HUDEP-2 (cell line): ENCODE measurements at regions not wholly inside any gene's neighbourhood (a gene's known extent, or its start where the extent isn't known, plus 50 kb on each side); places are given as distances from the start of the nearest gene placed in this dataset.

Experiments used
- DNase-seq, 76 experiments: peaks; one replicate each; lab custom pipeline; 2025; ENCODE audit not compliant: unreplicated experiment in 76 of 76; lab: John Stamatoyannopoulos, UW

DNA sequence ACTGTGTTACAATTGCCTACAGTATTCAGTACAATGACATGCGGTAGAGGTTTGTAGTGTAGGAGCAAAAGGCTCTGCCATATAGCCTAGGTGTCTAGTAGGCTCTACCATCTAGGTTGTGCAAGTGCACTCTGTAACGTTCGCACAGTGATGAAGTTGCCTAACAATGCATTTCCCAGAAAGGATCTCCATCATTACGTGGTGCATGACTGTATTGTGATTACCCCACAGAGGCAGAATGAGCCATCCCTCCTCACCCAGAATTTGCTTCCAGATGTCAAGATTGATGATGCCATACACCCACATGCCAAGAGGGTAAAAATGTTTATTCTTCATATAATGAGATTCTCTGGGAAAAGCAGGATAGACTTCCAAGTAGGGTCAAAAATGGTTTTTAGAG, 199.3 kb upstream of the CTTNBP2NL start:
- DNase-seq = no peak

DNA sequence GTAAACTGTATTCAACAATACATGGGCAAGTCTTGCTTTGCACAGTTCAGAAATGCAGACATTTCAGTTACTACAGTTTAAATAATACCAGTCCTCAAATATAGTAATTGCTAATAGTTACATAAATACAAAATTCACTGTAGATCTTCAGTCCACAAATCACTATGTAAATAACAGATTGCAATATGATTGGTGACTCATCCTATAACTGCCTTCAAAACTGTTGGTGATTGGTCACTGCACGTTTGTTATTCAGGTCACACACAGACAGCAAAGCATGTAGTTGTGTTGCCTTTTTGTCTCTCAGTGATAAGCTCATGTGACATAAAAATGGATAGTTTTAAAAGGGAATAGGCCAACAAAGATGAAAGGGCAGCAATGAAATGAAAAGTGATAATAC, 186.5 kb upstream of the CTTNBP2NL start:
- DNase-seq = no peak

DNA sequence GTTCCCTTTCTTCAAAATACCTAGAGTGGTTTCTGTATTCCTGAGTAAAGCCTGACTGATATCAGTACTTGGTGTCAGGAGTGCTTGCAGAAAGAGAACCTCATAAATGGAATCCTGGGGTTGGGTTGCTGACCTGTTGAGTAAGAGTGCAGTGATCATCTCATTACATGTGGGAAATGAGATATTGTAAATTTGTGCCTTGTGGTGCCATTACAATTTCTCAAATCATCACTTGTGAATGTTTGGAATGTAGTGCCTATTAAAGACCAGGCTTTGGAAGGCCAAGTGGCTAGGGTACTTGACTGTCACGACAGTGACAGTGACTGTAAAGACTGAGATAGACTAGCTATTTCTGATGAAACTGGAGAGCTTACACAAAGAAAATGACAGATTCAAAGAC, 176.7 kb upstream of the CTTNBP2NL start:
- DNase-seq = no peak

DNA sequence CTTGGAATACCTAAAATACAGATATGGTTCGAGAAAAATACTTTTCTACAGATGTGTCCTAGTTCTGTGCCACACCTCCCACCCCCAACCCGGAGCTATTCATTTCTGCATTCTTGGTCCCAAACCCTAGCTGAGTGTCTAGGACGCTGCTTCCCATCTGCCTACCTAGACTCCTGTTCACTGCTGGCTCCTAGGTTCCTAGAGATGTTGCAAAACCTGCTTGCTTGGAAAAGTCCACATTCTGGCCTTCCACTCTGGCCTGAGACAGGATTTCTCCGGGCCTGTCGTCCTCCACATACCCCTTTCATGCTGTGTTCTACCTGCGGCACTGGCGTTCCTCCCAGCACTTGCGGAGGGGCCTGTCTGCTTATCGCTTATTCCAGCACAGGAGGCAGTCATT, 165.8 kb upstream of the CTTNBP2NL start:
- DNase-seq = no peak

DNA sequence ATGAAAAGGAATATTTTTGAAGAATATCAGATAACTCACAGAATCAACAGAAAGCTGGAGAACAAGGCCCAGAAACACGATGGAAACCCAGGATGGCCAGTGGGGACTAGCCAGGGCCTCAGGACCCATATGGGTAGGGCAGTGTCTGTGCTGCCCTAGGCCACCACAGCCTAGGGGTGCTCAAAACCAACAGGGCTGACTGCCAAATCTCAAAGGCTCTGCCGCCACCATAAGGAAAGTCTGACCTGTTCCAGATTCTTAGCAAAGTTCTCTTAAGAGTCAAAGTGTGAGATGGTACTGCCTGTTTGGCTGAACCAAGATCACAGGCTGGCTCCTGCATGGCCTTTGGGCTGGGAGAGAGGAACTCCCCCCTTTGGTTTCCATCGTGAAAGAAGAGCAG, 164.7 kb upstream of the CTTNBP2NL start:
- DNase-seq = no peak

DNA sequence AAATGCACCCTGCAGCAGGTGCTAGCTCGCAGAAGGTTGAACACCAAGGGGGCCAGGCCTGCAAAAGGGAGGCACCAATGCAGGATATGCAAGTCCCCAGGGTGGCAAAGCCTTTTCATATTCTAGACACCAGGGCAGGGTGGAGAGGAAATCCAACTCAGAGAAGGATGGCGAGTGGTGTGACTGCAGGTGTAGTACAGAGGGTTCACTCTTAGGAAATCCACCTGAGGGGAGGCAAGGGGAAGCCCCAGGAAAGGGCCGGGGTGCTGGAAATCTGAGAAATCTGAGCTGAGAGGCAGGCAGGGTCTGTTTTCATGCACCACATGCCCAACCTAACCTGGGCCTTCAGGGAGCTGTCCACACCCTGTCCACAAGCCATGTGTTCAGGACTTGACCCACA, 163.2 kb upstream of the CTTNBP2NL start:
- no peak for DNase-seq

DNA sequence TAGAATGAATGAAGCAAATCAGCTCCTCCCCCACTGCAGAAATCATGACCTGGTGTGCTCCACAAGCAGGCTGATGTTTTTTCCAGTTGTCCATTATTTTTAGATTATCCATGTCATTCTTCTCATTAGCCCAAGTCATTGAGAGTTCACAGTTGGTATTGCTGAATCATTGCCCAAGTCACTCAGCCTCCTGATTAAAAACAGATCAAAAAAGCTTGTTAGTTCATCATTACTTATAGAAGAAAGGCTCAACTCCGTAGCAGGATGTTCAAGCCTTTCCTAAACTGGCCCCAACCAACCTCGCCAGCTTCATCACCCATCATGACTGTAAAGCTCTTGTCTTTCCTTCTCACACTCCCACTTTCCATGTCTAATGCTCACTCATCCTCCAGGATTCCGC, 161.3 kb upstream of the CTTNBP2NL start:
- DNase-seq = no peak

DNA sequence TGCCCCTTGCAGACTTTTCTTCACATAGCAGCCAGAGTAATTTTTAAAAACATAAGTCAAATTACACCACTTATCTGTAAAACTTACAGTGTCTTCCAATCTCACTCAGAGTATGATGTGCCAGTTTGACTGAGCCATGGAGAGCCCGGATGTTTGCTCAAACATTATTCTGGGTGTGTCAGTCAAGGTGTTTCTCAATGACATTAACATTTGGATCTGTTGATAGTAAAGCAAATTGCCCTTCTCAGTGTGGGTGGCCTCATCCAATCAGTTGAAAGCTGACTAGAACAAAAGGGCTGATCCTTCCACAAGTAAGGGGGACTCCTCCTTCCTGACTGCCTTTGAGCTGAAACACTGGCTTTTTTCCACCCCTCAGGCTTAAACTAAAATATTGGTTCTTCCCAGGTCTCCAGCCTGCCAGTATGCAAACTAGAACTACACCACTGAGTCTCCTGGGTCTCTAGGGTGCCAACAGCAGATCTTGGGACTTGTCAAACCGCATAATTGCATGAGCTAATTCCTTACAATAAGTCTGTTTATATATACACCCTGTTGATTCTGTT, 157.9 kb upstream of the CTTNBP2NL start:
- DNase-seq = no peak

DNA sequence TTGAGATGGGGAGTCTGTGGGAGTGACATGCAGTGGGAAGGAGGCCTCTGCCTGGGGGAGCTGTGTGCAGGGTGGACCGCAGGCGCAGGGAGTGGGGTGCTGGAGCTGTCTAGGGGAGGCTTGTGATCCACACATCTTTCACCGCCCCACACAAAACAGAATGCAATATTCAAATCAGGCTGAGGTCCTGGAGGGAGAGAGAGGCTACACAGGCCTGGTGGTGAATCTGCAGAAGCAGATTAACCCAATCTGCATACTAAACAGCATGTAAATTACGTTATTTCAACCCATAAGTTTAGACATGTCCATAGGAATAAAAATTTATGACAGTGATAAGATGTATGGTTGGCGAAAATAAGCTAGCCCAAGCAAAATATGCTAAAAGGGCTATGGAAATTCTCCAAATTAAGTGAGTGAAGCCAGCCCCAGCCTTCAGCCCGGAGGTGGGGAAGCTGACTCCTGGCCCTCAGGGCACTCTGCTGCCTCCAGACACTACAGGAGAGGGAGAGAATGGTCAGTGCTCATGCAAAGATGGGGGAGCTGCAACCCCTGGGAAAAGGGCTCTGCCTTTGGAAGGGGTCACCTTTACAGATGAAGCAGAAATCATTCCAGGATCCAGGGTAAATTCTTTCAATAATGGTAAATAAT, 156.2 kb upstream of the CTTNBP2NL start:
- DNase-seq = no peak

DNA sequence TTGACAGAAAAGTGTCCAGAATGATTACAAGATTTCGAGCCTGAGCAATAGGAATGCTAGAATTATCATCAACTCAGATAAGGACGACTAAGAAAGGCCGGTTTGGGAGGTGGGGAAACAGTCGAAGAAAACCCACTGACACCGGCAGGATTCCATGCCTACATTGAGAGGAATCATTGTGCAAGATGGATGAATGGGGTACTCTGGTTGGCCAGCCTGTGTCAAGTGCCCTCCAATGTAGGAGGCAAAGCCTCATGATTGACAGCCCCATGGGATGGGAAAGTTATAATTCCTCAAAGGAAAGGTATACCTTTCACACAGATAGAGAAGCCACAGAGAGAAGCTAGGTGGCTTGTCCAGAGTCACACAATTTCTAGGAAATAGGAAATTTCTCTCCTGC, 153.5 kb upstream of the CTTNBP2NL start:
- no peak for DNase-seq

DNA sequence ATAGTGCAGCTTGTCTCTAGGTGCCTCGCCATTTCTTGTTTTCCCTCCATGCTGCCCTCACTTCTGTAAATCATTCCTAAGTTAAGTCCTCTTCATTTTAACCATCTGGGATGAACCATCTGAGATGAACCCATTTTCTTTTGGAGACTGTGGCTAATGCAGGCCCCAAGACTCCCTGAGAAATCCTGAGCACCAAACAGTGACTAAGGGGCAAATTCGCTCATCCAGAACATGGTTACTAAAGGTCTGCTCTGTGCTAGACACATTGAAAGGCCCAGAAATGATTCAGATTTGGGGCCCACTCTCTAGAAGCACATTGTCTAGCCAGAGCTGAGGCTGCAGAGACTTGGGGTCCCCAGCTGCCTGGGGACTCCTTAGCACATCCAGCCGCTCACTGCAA, 151.9 kb upstream of the CTTNBP2NL start:
- no peak for DNase-seq

DNA sequence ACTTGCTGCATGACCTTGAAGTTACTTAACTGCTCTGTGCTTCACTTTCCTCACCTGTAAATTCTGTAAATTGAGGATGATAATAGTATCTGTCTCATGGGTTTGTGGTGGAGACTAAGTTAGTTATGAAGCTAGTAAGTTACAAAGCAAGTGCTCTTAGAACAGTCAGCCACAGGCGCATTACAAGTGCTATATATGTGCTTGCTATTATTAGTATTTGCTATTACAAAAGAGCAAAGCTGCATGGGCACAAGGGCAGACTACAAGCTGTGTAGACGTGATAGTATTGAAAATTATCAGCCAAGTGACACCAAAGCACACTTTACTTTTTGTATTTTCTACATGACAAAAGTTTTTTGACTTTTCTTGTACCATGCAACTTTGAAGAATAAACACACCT, 150.9 kb upstream of the CTTNBP2NL start:
- DNase-seq = no peak

DNA sequence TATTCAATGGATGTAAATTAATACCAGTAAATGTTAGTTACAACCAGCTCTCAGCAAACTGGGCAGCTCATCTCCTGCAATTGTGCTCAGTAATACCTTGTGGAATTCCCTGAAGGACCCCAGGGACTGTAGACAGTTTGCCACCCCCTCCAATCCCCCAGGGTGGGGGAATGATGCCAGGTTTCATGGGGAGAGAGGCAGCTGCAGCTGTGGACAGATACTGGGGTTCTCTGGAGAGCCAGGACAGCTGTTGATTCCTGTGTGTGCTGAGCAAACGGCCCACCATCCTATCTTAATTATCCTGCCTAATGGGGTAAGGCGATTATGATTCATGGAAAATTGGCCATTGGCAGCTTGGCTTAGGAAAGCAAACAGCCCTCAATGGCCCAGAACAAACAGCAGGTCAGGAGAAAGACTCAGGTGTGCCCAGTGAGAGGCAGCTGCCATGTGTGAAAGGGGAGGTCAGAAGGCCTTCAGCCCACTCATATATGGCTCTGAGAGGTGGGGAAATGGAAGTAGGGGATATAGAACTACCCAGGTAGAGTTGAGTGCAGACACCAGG, 148.9 kb upstream of the CTTNBP2NL start:
- no peak for DNase-seq

DNA sequence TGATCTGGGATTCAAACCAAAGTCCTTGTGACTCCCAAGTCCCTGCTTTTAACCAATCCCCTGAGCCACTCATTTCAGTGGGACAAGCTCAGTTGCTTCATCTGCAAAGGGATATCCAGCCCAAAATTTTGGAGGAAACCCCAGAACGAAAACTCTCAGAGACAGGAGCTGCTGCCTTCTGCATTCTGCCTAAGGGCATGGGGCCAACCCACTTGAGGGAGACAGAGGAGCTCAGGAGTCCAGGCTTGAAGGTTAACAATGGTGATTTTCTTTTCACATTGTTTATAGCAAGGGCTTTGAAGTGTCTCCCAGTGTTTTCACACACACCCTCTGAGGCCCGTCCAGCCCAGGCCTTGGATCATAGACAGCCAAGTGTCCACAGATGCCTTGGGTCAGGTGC, 148.1 kb upstream of the CTTNBP2NL start:
- DNase-seq = no peak

DNA sequence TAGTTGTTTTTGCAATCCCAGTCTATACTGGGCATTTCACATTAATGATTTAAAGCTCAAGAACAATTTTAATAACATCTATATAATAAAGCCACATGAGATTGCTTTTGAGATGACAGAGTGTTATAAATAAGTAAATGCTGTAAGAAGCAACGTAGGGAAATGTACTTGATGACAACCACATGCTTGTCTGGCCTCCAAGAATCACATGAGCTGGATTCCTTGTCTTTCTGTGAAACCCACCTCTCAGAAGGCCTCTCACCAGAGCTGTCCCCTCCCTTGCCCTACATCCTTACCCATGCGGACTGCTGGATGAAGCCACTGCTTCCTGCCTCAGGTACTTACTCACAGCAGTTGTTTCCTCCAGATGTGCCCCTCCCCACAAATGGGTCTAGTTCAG, 145.1 kb upstream of the CTTNBP2NL start:
- no peak for DNase-seq

DNA sequence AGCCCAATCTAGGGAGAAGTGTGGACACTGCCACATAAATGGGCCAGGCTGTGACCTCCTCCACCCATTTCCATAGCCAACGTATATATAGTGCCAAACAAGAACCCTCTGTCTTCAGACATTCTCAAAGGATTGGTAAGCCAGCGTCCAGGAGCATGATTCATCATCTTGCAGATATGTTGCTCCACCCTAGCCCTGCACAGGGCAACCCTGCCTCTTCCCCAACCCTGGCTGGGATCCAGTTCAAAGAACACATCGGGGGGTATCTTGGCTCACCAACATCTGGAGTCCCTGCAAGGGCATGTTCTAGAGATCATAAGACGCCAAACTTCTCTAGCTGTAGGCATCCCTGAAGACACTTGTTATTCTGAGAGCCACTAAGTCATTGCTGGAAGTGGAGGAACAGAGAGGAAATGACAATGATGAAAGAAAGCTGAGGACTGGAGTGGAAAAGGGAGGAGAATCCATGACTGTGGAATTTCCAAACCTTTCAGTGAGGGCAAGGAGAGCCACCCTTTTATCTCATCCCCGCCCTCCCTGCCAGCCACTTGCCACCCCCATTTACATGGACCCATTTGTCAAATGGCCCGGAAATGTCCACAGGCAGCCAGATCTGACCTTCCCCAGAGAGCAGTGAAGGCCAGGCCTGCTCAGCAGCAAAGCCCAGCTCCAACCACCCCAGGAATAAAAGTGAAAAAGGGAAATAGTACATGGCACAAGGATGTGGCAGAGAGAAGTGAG, 144.1 kb upstream of the CTTNBP2NL start:
- DNase-seq = no peak

DNA sequence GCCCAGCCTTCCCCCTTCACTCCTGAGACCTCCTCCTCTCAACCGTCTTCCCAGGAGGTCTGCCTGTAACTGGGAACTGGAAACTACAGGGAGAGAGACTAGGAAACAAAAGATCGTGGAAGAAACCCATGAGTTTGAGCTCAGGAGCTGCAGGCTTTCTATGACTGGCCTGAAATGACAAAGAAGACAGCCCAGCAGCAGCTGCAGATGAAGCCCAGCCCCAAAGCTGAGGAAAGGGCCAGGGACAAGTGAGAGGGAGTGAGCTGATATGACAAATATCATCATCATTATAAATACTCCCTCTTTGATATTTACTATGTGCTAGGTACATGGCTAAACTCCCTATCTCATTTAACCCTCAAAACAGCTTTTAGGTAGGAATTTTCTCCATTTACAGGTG, 142.6 kb upstream of the CTTNBP2NL start:
- no peak for DNase-seq

DNA sequence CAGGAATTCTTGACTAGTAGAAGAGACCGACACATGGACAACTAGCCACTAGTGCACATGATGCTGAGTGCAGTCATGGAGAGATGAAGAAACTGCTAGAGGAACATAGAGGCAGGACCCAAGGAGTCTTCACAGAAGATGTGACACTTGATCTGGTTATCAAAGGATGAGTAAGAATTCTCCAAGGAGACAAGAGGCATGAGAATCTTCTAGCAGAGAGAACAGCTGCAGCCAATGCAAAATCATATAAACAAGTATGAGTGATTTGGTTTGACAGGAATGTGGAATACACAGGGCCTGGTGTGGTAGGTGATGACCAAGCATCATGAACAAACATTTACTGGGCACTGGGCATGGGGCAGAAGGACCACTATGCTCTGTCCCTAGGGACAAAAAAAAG, 140.9 kb upstream of the CTTNBP2NL start:
- no peak for DNase-seq

DNA sequence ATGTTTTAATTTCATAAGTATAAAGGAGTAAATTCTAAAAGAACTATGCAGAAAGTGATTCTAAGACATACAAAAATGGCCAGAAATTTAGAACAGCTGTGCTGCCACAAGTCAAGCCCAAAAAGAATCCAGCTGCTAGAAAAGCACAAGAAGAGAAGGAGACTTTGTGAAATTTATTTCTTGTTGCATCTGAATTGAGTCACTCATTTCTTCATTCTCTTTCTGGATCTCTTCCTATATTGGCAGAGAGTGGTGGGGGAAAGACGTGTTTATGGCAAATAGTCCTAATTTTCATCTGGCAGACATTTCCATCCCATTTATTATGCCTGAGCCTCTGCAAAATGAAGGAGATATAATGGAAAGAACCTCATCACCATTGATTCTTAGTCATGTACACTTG, 139.6 kb upstream of the CTTNBP2NL start:
- DNase-seq = no peak

DNA sequence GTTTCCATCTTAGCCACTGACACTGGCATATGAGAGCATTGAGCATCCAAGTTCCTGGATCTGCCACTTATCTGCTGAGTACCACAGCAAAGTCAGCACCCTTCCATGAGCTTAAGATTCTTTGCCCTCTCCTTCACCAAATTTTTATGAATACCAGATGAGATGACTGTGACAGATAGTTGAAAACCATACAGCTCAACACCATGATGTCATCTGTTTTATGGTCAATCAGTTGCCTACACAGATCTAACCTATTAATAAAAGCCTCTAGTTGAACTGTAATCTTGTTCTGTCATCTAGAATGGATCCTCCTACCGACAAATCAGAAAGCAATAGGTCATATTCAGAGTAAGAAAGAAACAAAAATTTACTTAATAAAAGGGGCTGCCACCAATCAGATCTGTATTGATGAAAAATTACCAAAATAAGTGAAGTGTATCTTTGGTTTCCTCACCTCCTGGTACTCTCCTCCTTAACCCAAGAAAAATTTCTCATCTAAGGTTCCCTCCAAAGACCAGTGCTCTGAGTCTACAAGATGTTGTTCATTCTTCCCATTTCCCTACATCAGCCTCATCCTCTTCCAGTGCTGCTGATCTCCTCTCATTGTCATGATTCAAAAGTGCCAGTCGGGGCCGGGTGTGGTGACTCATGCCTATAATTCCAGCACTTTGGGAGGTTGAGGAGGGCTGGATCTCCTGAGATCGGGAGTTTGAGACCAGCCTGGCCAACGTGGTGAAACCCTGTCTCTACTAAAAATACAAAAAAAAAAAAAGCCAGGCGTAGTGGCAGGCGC, 138.8 kb upstream of the CTTNBP2NL start:
- no peak for DNase-seq

DNA sequence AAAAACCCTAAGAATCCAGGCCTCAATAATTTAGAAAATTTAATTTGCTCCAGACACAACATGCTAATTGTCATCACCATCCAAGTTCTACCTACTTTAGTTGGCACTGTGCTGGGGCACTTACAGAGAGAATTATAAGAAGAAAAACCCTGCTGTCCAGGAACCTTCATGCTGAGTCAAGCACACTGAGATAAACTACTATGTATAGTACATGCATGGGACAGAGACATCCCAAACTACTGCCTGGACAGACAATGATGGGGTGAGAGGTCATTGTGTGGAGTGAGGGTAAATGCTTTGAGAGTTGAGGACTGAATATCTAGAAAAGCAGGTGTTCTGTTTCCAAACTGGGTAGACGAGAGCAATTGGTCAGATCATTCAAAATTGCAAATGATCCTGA, 135.3 kb upstream of the CTTNBP2NL start:
- DNase-seq = no peak
